Coronary artery (tissue), 2 donors: ENCODE measurements at regions not wholly inside any gene's neighbourhood (a gene's known extent, or its start where the extent isn't known, plus 50 kb on each side); places are given as distances from the start of the nearest gene placed in this dataset.

Experiments used
- DNase-seq: peaks from one replicate; pipeline ENCODE4 v3.0.0-alpha.2; 2017; ENCODE audit warnings: low spot score
- H3K27ac ChIP-seq, 2 donors: fragments of 200-600 bp; sonication (generic); one replicate each; pipeline ENCODE4 v1.5.1; 2016 to 2019
- H3K4me3 ChIP-seq: fragments of 200-600 bp; sonication (generic); 2 replicates; pipeline ENCODE4 v1.5.1; 2016; ENCODE audit warnings: mild to moderate bottlenecking, moderate library complexity
- CTCF ChIP-seq: fragments of 200-600 bp; sonication (generic); IDR thresholded peaks from one replicate; pipeline ENCODE4 v1.5.1; 2019; ENCODE audit warnings: antibody characterized with exemption

DNA sequence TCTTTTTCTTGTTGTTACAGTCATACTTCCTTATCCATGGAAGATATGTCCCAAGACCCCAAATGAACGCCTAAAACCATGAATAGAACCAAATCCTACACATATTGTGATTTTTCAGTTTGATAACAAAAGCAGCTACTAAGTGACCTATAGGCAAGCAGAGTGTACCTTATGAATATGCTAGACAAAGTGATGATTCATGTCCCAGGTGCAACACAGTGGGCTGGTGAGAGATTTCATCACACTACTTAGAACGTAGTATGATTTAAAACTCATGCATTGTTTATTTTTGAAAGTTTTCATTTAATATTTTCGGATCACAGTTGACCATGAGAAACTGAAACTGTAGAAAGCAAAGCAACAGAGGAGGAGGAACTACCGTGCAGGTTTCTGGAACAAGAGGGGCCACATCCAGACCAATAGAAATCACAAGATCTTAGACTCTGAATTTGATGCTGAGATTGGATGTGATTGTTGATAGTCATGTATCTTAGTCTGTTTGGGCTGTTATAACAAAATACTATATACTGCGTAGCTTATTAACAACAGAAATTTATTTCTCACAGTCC, 470.8 kb upstream of the VRK2 start:
- Histone ChIP-seq H3K27ac (no peak overlapping the region), H3K4me3 (no peak overlapping the region)
- no peak for DNase-seq
- TF ChIP-seq CTCF: no peak

- DNase-seq: no peak
- TF ChIP-seq CTCF: no peak
- Histone ChIP-seq H3K27ac (no peak overlapping the region), H3K4me3 (no peak overlapping the region)
Measured at GRCh38 chr2:57576983-57577382, 469.6 kb upstream of the VRK2 start.

DNA sequence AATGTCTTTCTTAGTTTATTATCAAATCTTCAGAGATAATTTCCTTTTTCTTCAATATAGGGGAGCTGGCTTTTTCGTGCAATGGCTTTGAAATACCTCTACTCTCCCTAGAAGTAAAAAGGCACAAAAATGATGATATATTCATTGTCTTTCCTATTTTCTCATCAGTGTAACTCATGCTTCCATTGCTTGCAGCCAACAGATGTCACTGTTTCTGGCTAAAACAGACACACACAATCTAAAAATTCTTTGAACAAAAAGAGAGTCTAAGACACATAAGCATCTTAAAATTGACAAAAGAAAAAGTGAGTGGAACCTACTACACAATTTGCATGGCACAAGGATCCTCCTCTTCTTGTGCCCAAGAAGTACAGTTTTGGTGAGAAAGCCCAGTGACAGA, 448.7 kb upstream of the VRK2 start:
- no peak for DNase-seq
- no peak overlapping the region for H3K27ac ChIP-seq
- H3K4me3 ChIP-seq: no peak overlapping the region
- no peak for TF ChIP-seq CTCF

DNA sequence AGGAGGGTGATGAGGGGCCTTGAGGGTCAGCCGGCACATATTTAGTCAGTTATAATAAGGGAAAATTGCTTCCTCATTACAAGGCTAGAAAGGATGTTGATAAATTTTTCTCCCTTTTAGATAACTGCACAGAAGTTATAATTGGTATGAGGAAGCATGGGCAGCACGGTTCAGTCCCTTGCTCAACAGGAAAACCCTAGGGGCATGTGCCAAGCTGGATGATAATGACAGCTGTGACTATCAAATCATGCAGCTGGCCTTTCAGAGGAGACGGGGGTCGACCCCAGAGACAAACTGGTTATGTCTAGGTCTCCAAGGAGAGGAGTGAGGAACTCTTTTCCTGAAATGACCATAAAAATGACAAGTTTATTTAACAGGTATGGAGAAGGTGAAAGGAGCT, 448.1 kb upstream of the VRK2 start:
- DNase-seq: no peak
- no peak overlapping the region for H3K4me3 ChIP-seq
- no peak overlapping the region for H3K27ac ChIP-seq
- TF ChIP-seq CTCF: no peak

- TF ChIP-seq CTCF: no peak
- no peak for DNase-seq
- Histone ChIP-seq H3K4me3 (no peak overlapping the region), H3K27ac (no peak overlapping the region)
Measured at GRCh38 chr2:57602733-57603132, 443.9 kb upstream of the VRK2 start.

DNA sequence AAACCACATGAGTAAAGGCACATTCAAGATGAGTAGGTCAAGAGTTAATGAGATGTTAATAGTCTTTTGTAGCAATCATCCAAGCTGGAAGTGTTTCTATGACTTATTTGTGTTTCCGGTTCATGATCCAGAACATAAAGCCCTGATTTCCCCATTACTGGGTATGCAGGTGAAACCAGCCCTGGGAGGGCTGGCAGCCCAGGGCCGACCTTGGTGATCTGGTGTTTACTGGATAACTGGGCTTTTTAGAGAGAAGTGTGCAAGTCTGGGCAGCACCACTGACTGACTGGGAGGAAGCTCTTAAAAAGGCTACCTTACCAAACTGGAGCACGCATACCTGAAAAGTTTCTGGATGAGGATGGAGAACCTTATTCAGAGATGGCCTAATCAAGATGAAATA, 431.6 kb upstream of the VRK2 start:
- DNase-seq: no peak
- no peak for TF ChIP-seq CTCF
- Histone ChIP-seq H3K27ac (no peak overlapping the region), H3K4me3 (no peak overlapping the region)

- no peak overlapping the region for H3K27ac ChIP-seq
- TF ChIP-seq CTCF: no peak
- no peak for DNase-seq
- H3K4me3 ChIP-seq: no peak overlapping the region
Measured at GRCh38 chr2:57615855-57616556, 430.6 kb upstream of the VRK2 start.
